HEK293 (cell line): ENCODE measurements at regions not wholly inside any gene's neighbourhood (a gene's known extent, or its start where the extent isn't known, plus 50 kb on each side); places are given as distances from the start of the nearest gene placed in this dataset.

Experiments used
- CTCF ChIP-seq: fragments of 450-650 bp; formaldehyde crosslinking; IDR thresholded peaks from 2 replicates; pipeline ENCODE4 v1.5.1; 2016; ENCODE audit warnings: missing biosample characterization, missing genetic modification characterization
- GLI4 ChIP-seq: fragments of 450-650 bp; formaldehyde crosslinking; IDR thresholded peaks from 2 replicates; pipeline ENCODE4 v1.5.1; 2016; ENCODE audit warnings: missing biosample characterization, missing genetic modification characterization
- GLIS2 ChIP-seq: fragments of 450-650 bp; formaldehyde crosslinking; IDR thresholded peaks from 2 replicates; pipeline ENCODE4 v1.5.1; 2016; ENCODE audit warnings: missing biosample characterization, missing genetic modification characterization
- KLF8 ChIP-seq: fragments of 450-650 bp; formaldehyde crosslinking; IDR thresholded peaks from 2 replicates; pipeline ENCODE4 v1.5.1; 2016; ENCODE audit warnings: missing biosample characterization, missing genetic modification characterization
- SALL2 ChIP-seq: fragments of 450-650 bp; formaldehyde crosslinking; IDR thresholded peaks from 2 replicates; pipeline ENCODE4 v1.5.0; 2017; ENCODE audit warnings: missing biosample characterization, mild to moderate bottlenecking, missing genetic modification characterization, borderline replicate concordance
- SP7 ChIP-seq: fragments of 450-650 bp; formaldehyde crosslinking; IDR thresholded peaks from 2 replicates; pipeline ENCODE4 v1.5.1; 2016; ENCODE audit warnings: missing biosample characterization, missing genetic modification characterization
- ZBTB1 ChIP-seq: fragments of 450-650 bp; formaldehyde crosslinking; IDR thresholded peaks from 2 replicates; pipeline ENCODE4 v1.5.1; 2016; ENCODE audit warnings: missing biosample characterization, missing genetic modification characterization
- ZBTB20 ChIP-seq: fragments of 450-650 bp; formaldehyde crosslinking; IDR thresholded peaks from 2 replicates; pipeline ENCODE4 v1.5.1; 2016; ENCODE audit warnings: missing biosample characterization, missing genetic modification characterization
- ZNF23 ChIP-seq: fragments of 450-650 bp; formaldehyde crosslinking; IDR thresholded peaks from 2 replicates; pipeline ENCODE4 v1.5.1; 2016; ENCODE audit warnings: missing biosample characterization, missing genetic modification characterization, borderline replicate concordance
- ZNF324 ChIP-seq: fragments of 450-650 bp; formaldehyde crosslinking; IDR thresholded peaks from 2 replicates; pipeline ENCODE4 v1.5.1; 2016; ENCODE audit warnings: missing biosample characterization, missing genetic modification characterization
- ZNF362 ChIP-seq: fragments of 450-650 bp; formaldehyde crosslinking; IDR thresholded peaks from 2 replicates; pipeline ENCODE4 v1.5.1; 2016; ENCODE audit warnings: missing biosample characterization, missing genetic modification characterization
- ZNF510 ChIP-seq: fragments of 450-650 bp; formaldehyde crosslinking; IDR thresholded peaks from 2 replicates; pipeline ENCODE4 v1.5.1; 2018; ENCODE audit warnings: mild to moderate bottlenecking, missing genetic modification characterization, missing biosample characterization; ENCODE audit not compliant: insufficient replicate concordance
- ZNF677 ChIP-seq: fragments of 450-650 bp; IDR thresholded peaks from 2 replicates; pipeline ENCODE4 v1.5.0; 2018; ENCODE audit warnings: missing biosample characterization, mild to moderate bottlenecking, missing genetic modification characterization, moderate library complexity

GRCh38 chr1:189904509-189904908 lies 573.2 kb downstream of the BRINP3 start:
- TF ChIP-seq ZNF324 (tag by site-specific recombination) (no peak), CTCF (tag by site-specific recombination) (no peak), ZBTB1 (tag by site-specific recombination) (no peak), SALL2 (no peak), ZNF23 (no peak), ZBTB20 (tag by site-specific recombination) (no peak), ZNF362 (tag by site-specific recombination) (no peak), ZNF677 (tag by site-specific recombination) (no peak), SP7 (no peak), ZNF510 (tag by site-specific recombination) (no peak), GLI4 (tag by site-specific recombination) (no peak), KLF8 (tag by site-specific recombination) (no peak), GLIS2 (tag by site-specific recombination) (no peak)
